ENCODE measurements at regions not wholly inside any gene's neighbourhood (a gene's known extent, or its start where the extent isn't known, plus 50 kb on each side); places are given as distances from the start of the nearest gene placed in this dataset.
"Not testable (repeated sequence)": the region's sequence is repeated elsewhere in the genome, so short reads cannot be mapped to it uniquely, and the experiment has no call there.

DNA sequence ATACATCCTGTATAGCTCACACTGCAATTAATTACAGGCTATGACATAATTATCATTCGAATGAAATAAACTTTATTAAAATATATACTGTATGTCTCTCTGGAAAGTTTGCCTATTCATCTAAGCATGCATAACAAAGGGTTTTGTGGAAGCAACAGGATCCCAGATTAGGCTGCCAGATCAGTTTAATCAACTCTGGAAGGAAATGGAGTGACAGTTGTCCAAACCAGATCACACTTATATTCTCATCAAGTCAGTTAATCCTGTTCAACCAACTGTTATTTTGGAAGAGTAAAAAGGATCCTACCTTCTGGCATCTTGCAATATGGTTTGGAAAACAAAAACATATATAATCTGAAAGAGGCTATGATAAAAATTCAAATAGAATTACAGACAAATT, 312.2 kb downstream of the FAT4 start:
- no peak overlapping the region for H3K4me3 Mint-ChIP-seq
- H3K9me3 Mint-ChIP-seq = no peaks in the 10 kb centered on the region

DNA sequence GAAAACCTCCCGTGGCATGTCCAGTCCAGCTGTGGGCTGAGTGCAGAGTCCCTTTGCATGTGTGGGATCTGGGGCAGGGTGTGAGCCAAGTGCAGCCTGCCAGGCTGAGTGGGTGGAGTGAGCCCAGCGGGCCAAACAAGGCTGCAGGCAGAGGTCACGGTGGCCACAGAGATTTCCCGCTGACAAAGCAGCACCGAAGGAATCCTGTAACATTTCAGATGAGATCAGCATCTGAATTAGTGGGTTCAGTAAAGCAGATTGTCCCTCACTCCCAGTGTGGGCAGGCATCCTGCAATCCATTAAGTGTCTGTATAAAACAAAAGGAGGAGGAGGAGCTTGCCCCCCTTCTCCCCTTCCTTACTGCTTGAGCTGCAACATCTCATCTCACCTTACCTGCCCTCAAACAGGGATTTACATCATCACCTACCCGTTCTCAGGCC, 324.4 kb downstream of the FAT4 start:
- no peak overlapping the region for H3K4me3 Mint-ChIP-seq
- TF ChIP-seq, protein P1, sequence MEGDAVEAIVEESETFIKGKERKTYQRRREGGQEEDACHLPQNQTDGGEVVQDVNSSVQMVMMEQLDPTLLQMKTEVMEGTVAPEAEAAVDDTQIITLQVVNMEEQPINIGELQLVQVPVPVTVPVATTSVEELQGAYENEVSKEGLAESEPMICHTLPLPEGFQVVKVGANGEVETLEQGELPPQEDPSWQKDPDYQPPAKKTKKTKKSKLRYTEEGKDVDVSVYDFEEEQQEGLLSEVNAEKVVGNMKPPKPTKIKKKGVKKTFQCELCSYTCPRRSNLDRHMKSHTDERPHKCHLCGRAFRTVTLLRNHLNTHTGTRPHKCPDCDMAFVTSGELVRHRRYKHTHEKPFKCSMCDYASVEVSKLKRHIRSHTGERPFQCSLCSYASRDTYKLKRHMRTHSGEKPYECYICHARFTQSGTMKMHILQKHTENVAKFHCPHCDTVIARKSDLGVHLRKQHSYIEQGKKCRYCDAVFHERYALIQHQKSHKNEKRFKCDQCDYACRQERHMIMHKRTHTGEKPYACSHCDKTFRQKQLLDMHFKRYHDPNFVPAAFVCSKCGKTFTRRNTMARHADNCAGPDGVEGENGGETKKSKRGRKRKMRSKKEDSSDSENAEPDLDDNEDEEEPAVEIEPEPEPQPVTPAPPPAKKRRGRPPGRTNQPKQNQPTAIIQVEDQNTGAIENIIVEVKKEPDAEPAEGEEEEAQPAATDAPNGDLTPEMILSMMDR (IDR thresholded peaks at IDR 0.05; ENCODE audit: unreplicated experiment in 3 of 3) = no peak
- peak overlapping the region in 2 of 3 experiments; percentile 6 to 50 for H3K27ac Mint-ChIP-seq
- no peaks in the 10 kb centered on the region for H3K36me3 Mint-ChIP-seq (ENCODE audit: low read depth)
- peaks cover 3% of the 10 kb centered on the region for H3K27me3 Mint-ChIP-seq (ENCODE audit: low read depth)
- peaks cover 18% of the 10 kb centered on the region for H3K4me1 Mint-ChIP-seq
- H3K9me3 Mint-ChIP-seq = no peaks in the 10 kb centered on the region

More for the DNA sequence above, 312.2 kb downstream of the FAT4 start:
- no peaks in the 10 kb centered on the region for H3K27me3 Mint-ChIP-seq (ENCODE audit: low read depth)
- TF ChIP-seq, protein P1 (IDR thresholded peaks at IDR 0.05; ENCODE audit: unreplicated experiment in 3 of 3) = no peak
- no peak overlapping the region for H3K27ac Mint-ChIP-seq
- no peaks in the 10 kb centered on the region for H3K36me3 Mint-ChIP-seq (ENCODE audit: low read depth)
- H3K4me1 Mint-ChIP-seq = no peaks in the 10 kb centered on the region

DNA sequence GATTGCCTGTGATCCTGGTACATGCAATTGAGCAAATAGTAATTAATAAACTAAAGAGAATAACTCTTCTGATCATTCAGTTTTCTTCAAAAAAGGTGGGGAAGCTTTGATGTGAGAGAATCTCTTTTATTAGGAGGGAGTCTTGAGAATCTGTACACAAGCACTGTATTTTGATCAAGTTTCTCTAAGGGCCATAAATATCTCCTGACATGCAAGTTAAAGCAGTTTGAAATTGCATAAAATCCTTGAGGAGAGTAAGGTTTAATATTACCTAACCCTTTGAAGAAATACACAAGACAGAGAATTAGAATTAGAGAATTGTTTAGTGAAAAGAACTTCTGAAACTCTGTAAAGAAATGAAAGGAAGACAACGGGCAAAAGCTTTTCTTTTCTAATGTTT, 326.9 kb downstream of the FAT4 start:
- Mint-ChIP-seq H3K4me3 (no peak overlapping the region), H3K4me1 (peaks cover 18% of the 10 kb centered on the region), H3K27ac (peak overlapping the region; percentile 18 to 37 (median 26)), H3K9me3 (no peaks in the 10 kb centered on the region), H3K27me3 (ENCODE audit: low read depth) (peaks cover 3% of the 10 kb centered on the region), H3K36me3 (ENCODE audit: low read depth) (no peaks in the 10 kb centered on the region)
- TF ChIP-seq, protein P1 (IDR thresholded peaks at IDR 0.05; ENCODE audit: unreplicated experiment in 3 of 3) = no peak

DNA sequence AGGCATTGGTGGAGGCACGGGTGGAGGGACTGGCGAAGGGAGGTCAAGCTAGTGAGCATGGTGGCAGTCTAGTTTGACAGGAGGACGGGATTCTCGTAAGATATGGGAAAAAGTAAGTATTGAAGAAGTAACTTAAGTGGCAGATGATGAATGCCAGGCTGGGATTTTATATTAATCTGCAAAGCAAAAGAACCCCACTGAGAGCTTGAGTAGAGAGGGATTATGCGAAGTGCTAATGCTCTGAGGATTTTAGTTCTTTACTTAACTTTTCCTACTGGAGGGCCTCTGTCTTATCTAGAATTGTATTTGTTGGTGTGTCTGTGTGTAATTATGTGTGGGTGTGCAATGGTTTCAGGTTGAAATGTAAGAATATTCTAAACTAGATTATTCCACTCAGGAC, 327.9 kb downstream of the FAT4 start:
- TF ChIP-seq, protein P1 (IDR thresholded peaks at IDR 0.05; ENCODE audit: unreplicated experiment in 3 of 3) = no peak

DNA sequence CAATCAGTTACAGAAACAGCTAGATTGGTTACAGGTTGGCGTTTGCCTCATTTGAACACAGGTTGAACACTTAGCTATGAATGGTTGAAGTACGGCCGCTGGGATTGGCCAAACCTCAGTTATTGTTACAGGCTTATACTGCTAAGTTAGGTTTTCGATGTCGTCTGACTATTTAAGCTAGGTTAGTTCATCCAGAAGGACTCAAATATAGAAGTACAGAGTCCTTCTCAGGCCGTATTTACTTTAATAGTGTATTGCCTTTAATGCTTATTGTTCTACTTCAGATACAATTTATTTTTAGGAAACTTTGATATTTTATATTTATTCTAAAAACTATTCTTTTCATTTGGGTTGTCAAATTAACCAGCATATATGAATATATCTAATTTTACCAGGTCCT, 334.7 kb downstream of the FAT4 start:
- TF ChIP-seq, protein P1 (IDR thresholded peaks at IDR 0.05; ENCODE audit: unreplicated experiment in 3 of 3) = no peak
- H3K36me3 Mint-ChIP-seq (ENCODE audit: low read depth) = no peaks in the 10 kb centered on the region
- H3K27me3 Mint-ChIP-seq (ENCODE audit: low read depth) = no peaks in the 10 kb centered on the region
- no peaks in the 10 kb centered on the region for H3K4me1 Mint-ChIP-seq
- peaks cover 6% of the 10 kb centered on the region for H3K9me3 Mint-ChIP-seq
- H3K27ac Mint-ChIP-seq = no peak overlapping the region
- H3K4me3 Mint-ChIP-seq = no peak overlapping the region

More for the DNA sequence above, 327.9 kb downstream of the FAT4 start:
- peak overlapping the region in 1 of 3 experiments; percentile 53 for H3K27ac Mint-ChIP-seq
- no peaks in the 10 kb centered on the region for H3K36me3 Mint-ChIP-seq (ENCODE audit: low read depth)
- H3K27me3 Mint-ChIP-seq (ENCODE audit: low read depth) = peaks cover 3% of the 10 kb centered on the region
- H3K9me3 Mint-ChIP-seq = no peaks in the 10 kb centered on the region
- H3K4me3 Mint-ChIP-seq = no peak overlapping the region
- H3K4me1 Mint-ChIP-seq = peaks cover 18% of the 10 kb centered on the region

DNA sequence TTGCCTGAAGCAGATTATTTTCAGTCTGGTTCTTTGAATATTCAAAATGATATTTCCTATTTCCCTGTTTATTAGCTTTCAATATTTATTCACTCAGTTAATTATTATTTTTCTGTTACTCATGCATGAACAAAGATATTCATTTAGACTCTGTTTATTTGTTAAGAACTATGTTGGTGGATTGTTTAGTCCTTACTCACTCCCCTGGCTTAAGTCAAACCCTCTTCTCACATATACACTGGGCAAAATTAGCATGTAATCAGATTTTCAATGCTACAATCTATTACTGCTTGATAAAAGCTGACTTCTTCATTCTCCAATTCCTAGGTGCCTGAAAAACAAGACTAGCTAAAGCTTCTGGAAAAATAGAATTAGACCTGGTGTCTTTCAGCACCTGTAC, 335.8 kb downstream of the FAT4 start:
- no peaks in the 10 kb centered on the region for H3K36me3 Mint-ChIP-seq (ENCODE audit: low read depth)
- H3K4me3 Mint-ChIP-seq = no peak overlapping the region
- no peak overlapping the region for H3K27ac Mint-ChIP-seq
- peaks cover 6% of the 10 kb centered on the region for H3K9me3 Mint-ChIP-seq
- H3K27me3 Mint-ChIP-seq (ENCODE audit: low read depth) = no peaks in the 10 kb centered on the region
- no peaks in the 10 kb centered on the region for H3K4me1 Mint-ChIP-seq
- TF ChIP-seq, protein P1 (IDR thresholded peaks at IDR 0.05; ENCODE audit: unreplicated experiment in 3 of 3) = no peak

DNA sequence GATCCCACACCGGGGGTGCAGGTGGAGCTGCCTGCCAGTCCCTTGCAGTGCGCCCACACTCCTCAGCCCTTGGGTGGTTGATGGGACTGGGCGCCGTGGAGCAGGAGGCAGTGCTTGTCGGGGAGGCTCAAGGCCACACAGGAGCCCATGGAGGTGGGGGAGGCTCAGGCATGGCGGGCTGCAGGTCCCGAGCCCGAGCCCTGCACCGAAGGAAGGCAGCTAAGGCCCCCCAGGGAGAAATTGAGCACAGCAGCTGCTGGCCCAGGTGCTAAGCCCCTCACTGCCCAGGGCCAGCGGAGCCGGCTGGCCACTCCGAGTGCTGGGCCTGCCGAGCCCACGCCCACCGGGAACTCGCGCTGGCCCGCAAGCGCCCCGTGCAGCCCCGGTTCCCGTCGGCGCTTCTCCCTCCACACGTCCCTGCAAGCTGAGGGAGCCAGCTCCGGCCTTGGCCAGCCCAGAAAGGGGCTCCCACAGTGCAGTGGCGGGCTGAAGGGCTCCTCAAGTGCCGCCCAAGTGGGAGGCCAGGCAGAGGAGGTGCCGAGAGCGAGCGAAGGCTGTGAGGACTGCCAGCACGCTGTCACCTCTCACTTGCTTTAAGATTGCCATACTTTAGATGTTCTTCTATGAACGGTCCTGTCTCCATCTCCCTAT, 337.1 kb downstream of the FAT4 start:
- not testable (repeated sequence) for H3K9me3 Mint-ChIP-seq; H3K4me1 Mint-ChIP-seq; H3K27me3 Mint-ChIP-seq (ENCODE audit: low read depth); H3K27ac Mint-ChIP-seq; H3K4me3 Mint-ChIP-seq; H3K36me3 Mint-ChIP-seq (ENCODE audit: low read depth)

All from nephron (organoid).